Fibroblast of skin of abdomen (primary cell): ENCODE measurements at regions not wholly inside any gene's neighbourhood (a gene's known extent, or its start where the extent isn't known, plus 50 kb on each side); places are given as distances from the start of the nearest gene placed in this dataset.

ENCODE experiments used
- DNase-seq: peaks from one replicate; pipeline ENCODE4 v3.0.0-alpha.2; 2013

DNA sequence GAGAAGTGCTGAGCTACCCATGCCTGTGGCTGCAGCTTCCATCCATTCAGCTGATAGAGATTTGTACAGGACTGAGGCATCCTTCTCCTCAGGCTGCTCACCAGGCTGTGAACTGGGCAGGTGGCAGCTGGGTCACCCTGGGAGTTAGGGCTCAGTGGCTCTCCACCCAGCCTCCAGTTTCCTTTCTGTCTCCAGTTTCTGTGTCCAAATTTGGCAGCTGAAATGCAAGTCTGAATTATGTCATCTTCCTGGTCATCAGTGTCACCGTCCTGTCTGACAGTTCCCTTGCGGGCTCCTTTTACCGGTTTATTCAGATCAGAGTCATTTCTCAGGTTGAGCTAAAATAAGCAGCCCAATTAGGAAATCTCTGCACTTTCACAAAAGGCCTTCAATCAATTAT, 93.3 kb downstream of the EDN1 start:
- DNase-seq = no peak

DNA sequence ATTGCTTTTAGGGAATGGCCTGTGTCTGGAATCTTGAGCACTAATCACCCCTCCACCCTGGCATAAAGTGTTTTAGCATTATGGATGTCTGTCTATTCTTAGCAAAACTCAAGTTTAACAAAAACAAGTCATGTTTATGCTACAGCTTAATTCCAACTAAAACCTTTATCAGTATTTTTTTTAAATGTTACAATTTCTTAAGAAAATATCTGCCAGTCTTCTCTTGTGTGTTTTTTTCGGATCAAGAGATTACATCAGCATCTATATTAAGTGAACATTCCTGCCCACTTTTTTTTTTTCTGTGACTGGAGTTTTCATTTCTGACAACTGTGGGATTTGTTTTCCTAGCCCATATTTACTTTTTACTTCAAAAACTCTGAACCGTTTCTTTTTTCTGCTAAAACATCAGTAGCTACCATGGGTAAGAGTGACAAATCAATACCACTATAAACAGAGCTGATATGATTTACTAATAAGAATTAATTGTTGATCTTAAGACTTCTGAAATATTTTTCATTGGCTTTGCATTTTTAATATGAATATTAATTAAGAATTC, 94.3 kb downstream of the EDN1 start:
- no peak for DNase-seq

DNA sequence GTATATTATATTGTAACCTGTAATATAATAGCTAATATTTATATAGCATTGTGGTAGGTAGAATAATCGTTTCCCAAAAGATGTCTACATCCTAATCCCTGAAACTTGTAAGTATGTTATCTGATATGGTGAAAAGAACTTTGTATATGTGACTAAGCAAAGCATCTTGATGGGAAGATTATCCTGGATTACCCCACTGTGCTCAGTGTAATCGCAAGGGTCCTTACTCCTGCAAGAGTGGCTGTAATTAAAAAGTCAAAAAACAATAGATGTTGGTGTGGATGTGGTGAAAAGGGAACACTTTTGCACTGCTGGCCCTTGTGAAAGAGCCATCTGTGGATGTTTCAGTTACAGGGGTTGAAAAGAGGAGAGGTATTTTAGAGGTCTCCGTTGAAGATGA, 95.2 kb downstream of the EDN1 start:
- no peak for DNase-seq

DNA sequence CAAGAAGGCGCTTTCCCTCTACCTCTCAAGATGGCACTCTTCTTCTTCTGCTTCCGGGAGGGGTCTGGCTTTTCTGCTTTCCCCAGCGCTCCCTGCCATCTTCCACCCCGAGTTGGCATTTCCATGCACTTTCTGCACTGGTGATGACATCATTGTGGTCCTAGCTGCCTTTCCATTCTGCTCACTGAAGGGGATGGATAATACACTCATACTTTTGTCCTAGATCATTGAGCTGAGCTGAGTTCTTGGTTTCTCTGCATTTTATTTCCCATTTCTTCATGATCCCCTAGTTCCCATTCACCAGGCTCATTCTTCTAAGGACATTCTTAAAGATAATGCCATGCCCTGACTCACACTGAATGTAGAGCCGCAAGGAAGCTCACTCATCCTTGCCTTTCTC, 96.7 kb downstream of the EDN1 start:
- no peak for DNase-seq

DNA sequence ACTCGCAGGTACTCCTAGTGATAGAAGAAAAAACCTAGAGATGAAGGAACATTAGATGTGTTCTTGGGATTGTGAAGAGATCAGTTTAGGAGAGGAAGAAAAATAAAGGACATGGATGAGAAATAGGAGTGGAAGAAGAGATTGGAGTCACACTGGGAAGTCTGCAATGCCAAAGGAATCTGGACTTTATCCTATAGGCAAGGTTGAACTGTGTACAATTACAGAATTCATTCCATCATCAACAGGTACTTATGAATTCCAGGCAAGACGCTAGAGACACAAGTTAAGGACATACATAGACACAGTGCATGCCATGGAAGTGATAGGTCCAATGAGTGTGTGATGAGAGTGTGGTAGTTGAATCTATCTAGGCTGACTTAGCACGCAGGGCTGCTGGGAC, 101.3 kb downstream of the EDN1 start:
- no peak for DNase-seq

DNA sequence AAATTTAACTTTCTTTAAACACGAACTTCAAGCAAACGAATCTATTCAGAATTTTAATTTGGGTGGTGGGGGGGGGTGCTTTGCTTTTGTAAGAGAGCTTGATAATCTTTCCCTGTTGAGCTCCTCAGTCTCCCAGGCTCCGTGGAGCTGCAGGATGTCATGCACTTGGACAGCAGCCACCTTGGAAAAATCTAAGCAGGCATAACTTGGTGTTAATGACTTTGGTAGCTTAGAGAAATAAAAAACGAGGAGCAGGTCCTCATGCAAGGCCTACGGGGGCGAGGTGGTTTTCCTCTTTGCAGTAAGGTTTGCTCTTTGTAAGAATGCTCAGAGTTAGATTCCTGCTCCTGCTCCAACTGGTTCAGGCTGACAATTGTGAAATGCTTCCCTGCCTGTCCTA, 102.3 kb downstream of the EDN1 start:
- no peak for DNase-seq

DNA sequence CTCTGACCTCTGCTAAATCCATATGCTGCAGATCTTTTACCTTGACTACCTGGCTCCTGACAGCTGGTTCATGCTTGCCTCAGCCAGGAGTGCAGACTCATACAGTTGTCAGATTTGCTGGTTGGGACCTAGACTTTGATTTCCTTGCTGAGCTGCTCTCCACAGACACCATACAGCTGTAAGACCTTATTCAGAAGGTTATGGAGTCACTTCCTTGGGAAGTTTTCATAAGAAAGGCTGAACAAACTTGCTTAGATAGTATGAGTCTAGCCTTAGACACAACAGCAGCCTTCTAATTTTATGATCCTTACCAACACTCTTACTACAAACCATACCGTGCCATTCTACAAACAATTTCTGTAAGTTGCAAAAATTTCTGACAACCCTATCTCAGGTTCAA, 102.9 kb downstream of the EDN1 start:
- no peak for DNase-seq

DNA sequence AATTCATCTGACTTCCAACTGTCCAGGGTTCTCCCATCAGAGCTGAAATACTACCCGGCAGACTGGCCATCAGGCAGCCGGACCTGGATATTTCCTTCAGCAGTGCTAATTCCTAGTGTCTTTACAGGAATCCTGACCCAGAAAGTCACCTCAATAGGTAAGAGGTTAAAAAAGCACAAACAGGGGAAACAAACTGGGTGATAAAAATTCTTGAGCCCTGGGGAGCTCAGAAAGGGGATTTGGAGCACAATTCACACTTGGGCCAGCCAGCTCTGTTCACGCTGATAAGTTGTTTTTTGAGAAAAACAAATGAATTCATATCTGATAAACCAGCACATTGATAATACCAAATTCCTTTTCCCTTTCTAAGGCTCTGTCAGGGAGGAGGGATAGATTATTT, 104.0 kb downstream of the EDN1 start:
- no peak for DNase-seq

DNA sequence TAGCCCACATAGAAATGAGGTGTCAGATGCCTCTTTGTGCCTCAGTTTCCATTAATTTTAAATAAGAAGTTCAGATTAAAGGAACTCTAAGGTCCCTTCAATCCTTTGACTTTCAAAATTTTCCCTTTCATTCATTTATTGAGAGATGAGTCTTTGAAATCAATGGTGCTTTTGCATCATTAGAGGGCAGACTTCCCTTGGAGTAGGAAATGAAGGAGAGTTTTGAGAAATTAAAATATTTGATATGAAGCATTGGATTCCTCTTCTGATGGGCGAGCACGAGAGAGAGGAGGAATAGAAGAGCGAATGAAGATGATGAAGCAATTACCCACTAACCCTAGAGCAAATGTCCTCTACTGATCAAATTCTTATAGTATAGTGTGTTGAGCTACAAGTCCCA, 105.7 kb downstream of the EDN1 start:
- DNase-seq = peak; percentile 21

DNA sequence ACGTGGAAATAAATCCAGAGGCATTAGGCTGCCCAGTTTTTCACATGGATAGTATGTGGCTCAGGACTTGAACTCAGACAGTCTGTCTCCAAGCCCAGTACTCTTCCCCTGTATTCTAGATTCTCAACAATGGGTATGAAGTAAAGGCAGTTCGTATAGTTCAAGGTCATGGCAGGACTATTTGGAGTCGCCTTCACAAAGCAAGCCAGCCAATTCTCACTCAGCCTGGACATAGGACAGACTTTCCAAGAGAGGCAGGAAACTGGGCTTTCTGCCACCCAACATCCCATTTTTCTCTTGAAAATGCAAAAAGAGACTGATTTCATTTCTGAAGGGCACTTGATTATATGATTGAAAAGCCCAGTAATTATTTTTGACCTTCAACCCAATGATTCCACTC, 111.0 kb downstream of the EDN1 start:
- no peak for DNase-seq

DNA sequence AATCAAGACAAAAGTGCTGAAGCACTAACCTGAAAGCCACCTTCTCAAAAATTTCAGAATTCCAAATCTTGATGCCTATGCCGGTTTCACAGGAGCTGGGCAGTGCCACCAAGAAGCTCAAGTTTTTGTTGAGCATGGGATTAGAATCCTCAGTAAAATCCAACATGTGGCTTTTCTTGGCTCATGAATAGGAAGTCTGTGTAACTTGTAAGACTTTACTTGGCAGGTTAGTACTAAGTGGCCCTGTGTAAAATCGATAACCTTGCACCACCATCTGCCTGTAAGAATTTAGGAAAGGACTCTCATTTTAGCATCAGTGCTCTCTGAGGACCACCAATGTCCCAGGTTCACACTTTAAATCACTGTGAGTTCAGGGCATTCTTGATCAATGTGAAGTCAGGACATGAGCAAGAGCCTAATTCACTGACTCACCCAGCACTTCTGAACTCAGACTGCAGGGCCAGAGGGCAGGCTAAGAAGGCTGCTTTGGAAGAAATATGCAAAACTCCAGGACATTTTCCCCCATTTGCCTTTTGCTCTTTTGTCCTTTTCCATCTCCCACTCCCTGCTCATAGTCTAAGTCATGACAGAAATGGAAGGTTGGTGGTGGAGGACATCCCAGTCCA, 113.2 kb downstream of the EDN1 start:
- DNase-seq = peak; percentile 74

DNA sequence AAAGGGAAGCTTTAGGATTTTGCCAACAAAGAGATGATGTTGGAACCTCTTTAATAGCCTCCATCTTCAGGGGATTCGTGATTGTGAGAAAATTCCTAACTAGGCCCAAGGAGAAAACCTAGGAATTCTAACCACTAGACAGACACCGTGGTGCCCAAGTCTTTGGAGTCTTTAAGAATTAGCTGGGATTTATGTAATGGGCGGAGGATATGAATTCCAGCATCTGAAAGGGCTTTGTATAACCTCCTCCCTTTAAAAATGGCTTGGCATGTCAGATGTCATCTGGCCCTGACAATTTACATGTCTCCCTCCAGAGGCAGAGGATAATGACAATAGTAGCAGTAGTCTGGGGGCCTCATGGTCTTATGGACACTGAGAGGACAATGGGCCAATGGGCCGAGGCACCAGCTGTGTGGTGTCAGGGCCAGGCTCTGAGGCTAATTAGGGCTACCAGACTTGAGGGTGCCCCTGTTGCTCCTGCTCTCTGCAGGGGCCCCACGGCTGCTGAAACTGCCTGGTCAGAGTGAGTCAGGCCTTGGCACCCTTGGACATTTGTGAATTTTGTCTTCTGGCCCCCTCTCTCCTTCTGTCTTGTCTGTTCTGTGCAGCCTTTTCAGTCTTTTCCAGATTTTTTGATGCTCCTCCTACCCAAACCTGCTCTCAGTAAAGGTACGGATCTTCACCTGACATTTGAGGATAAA, 113.9 kb downstream of the EDN1 start:
- DNase-seq = peak; percentile 45

DNA sequence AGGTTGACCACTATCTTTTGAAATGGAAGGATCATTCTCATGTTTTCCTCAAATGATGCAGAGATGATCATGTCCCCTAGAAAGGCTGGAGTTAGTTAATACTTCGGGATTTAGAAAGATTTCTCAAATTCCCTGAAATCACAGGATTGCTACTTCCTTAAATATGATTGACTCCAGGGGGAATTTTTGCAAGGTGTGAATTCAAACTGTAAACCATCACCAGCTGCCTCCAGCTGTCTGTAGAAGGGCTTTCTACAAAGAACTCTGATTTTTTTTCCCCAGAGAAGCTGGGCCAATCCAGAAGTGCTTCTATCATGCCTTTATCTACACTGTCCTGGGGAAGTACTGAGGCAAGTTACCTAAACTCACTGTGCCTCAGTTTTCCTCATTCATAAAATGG, 114.5 kb downstream of the EDN1 start:
- peak; percentile 15 for DNase-seq

DNA sequence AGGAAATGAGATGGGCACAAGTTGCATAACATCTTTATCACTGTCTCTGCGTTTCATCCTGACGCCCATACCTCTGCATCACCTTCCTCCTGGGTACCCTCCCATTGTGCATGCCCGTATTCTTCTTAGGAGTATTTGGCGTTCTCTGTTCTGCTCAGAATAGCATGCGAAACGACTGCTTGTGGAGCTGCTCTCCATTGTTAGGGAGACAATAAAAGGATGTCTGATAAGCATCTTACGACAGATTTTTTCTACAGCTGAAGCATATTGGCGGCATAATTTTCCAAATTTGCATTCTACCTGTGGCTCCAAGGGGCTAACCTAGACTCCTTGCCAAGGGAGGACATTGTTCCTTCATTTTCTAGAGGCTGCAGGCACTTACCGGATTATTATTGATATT, 118.6 kb downstream of the EDN1 start:
- DNase-seq = no peak

DNA sequence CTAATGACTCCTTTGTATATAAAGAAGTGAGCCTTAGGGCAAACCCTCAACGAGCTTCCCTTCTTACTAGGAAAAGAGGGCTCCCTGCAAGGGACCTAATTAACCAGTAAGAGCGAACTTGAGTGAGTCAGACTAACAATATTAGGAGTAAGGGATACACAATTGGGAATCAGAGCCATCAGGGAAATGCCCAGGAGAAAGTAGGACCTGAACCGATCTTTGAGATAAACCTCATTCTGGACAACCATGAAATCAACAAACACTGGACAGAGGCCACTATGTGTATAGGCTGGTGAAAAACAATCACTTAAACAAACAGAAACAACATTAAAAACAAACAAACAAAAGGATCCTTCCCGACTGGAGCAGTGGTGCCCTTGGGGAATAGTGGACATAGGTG, 120.8 kb downstream of the EDN1 start:
- DNase-seq = no peak

DNA sequence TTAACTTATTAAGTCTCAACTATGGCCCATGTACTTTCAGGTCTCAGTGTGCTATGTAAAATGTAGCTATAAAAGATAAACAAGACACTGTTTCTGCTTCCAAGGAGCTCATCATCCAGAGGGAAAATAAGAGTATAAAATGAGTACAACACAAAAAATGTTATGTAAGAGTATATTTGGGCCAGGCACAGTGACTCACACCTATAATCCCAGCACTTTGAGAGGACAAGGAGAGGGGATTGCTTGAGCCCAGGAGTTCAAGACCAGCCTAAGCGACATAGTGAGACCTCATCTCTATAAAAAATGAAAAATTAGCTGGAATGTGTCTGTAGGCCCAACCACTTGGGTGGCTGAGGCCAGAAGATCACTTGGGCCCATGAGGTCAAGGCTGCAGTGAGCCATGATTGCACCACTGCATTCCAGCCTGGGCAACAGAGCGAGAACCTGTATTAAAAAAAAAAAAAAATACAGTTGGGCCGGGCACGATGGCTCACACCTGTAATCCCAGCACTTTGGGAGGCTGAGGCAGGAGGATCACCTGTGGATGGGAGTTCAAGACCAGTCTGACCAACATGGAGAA, 124.0 kb downstream of the EDN1 start:
- no peak for DNase-seq

DNA sequence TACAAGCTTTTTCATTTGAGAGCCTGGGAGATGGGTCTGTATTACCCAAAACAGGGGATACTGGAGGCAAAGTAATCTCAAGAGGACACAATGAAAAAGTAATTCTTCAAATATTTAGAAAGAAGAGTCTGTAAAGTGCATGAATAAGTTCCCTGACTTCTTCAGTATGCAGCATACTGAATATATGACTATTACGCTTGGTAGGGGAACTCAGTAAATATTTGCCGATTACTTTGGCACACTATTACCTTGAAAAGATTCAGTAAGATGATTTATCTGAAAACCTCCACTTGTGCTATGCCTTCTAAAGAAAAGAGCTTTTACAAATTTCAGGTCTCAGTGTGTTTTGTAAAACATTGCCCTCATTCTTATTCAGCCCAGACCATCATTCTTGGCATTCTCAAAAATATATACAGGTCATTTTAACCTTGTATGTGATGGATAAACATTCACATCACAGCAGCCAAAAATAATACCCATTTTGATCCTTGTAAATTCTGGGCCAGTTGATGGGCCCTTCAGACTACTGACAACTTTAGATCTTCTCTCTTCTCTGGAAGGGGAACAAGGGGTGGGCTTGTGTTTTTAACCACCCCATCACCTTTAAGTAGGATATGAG, 125.9 kb downstream of the EDN1 start:
- no peak for DNase-seq

DNA sequence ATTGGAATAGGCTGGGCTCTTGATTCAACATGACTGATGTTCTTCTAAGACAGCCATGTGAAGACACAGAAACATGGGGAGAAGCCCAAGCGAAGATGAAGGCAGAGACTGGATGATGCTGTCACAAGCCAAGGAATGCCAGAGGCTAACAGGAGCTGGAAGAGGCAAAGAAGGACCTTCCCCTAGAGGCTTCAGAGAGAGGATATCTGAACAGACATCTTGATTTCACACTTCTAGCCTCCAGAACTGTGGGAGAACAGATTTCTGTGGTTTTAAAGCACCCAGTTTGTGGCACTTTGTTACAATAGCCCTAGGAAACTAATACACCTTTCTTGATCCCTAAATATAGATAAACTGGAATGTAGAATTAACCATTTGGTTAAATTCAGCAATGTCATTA, 127.0 kb downstream of the EDN1 start:
- no peak for DNase-seq

DNA sequence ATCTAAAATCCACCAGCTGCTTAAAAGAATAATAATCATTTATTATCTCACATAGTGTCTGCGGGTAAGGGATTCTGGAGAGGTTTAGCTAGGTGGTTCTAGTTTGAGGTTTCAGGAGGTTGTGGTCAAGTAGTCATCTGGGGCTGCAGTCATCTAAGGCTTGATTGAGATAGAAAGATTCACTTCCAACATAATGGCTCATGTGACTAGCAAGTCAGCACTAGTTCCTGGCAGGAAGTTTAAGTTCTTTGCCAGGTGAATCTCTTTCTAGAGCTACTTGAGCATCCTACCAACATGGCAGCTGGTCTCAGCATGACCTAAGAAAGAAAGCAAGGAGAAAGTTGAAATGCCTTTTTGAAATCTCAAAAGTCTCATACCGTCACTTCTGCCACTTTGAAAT, 128.8 kb downstream of the EDN1 start:
- DNase-seq = no peak

DNA sequence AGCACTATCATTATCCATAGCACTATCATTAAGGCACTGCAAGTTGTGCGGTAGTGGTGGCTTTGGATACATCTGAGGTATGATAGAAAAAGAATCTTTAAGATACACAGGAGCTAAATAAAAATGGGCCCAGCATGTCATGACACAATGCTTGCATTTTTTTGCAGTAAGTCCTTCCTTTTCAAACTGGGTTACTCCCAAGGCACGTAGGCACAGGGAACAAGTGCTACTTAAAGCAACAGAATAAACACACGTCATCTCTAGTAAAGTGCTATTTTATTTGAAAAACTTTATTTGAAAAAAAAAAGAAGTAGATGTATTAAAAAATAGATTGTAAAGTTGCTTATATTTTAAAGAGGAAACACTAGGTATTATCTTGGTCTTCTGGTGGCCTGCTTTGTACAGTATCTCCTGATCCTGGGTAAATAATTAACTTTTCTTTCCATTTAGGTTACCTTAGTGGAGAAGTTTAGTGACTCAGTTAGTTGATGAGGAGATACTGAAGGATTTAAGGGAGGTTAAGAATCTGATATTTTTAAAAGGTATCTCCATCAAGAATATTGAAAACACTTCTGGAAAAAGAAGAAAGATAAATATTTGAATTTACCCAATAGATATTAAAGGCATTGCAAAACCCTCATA, 129.6 kb downstream of the EDN1 start:
- no peak for DNase-seq

DNA sequence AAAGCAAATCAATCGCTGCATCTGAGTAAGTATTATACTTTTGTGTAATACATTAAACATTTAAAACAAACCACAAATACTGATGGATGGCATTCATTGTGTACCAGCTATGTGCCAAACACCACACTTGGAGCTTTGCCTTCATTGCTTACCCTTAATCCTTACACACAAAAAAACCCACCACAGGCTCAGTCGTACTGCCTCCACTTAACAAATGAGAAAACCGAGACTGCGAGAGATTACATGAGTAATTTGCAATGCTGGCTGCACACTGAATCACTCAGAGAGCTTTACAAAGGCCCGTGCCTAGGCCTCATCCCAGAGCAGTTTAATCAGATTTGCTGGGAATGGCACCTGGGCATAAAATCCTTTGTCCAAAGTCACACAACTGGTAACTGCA, 130.5 kb downstream of the EDN1 start:
- DNase-seq = peak; percentile 57

DNA sequence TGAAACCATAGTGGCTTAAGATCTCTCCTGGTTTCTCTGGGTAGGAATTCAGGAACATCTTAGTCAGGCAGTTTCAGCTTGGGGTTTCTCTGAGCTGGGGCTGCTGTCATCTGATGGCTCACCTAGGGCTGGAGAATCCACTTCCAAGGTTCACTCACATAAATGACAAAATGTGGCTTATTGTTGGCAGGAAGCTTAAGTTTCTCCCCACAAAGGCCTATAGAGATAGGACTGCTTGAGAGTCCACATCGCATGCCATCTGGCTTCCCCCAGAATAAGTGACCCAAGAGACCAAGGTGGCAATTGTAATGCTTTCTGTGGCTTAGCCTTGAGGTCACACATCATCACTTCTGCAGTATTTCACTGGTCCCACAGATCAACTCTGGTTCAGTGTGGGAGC, 131.4 kb downstream of the EDN1 start:
- DNase-seq = no peak

DNA sequence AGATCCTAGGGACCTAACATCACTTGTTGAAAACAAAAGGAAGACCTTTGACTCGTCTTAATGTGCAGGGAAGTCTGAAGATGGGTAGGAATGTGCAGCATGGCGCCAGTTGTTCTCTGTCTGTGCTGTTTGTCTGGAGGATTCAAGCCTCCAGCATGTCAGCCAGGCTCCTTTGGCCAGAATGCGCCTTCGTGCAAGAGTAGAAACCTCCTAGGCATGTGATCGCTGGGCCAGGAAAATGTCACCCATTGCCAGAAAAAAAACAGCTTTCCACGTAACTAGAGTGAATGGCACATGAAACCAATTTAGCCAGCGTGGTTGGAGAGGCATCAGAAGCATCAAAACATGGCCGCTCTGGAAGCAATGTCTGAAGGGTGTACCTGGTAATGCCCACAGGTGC, 132.7 kb downstream of the EDN1 start:
- DNase-seq = no peak
